Ecto neural progenitor cell (in vitro differentiated cells): ENCODE measurements at regions not wholly inside any gene's neighbourhood (a gene's known extent, or its start where the extent isn't known, plus 50 kb on each side); places are given as distances from the start of the nearest gene placed in this dataset.
"Not testable (repeated sequence)": the region's sequence is repeated elsewhere in the genome, so short reads cannot be mapped to it uniquely, and the experiment has no call there.

Experiments used
- DNase-seq: peaks from one replicate; pipeline ENCODE4 v3.0.0-alpha.2; 2018; ENCODE audit warnings: low spot score

DNA sequence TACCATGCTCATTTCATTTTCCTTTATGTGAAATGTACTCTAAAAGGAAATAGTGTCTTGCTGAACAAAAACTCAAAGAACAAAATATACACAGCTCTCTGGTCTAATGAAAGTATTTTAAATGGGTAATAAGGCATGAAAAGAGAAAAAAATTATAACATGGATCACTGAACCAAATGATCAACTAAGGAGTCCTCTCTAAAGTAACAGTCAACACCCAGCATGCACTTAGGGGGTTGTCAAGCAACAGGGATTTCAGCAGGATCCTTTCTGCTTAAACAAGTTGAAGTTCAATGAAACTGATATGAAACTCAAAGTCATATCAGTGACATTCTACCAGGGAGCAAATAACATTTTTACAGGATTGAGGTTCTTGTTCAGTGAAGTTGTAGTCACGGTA is 398.8 kb downstream of the SEC23A start:
- DNase-seq, result no peak

DNA sequence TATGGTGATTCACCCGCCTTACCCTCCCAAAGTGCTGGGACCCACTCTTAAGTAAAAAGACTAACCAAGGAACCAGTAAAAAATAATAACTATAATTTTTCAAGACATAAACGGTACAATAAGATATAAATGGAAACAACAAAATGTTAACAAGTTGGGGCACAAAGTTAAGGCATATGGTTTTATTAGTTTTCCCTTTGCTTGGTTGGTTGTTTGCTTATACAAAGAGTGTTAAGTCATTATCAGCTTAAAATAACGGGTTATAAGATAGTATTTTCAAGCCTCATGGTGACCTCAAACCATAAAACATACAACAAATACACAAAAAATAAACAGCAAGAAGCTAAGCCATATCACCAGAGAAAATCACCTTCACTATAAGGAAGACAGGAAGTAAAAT is 406.1 kb downstream of the SEC23A start:
- no peak for DNase-seq

DNA sequence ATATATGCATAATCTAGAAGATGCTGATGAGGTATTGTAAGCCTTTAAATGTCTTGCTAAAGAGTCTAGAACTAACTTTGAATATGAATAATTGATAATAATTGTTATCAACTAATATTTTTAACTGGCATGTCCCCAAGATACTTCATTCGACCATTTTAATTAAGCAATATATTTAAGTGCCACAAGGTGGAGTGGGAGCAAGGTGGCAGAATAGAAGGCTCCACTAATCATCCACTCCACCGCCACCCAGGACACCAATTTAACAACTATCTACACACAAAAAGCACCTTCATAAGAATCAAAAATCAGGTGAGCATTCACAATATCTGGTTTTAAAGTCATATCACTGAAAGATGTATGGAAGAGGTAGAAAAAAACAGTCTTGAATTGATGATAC is 409.6 kb downstream of the SEC23A start:
- DNase-seq, result no peak

DNA sequence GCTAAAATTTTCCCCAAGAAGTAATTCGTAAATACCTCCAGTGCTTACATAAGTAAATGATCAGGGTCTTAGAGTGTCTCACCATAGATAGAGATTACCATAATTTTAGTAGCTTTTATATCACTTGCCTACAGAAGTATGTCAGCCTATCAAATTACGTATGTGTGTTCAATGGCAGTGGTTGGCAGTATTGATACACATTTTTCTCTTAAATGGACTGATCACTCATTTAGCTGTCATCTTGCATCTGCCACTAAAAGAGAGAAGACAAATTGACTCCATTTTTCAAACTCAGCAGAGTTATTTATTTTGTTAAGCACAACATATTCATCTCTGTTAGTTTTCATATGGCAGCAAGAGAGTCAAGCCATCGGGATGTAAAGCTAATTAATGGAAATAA is 413.1 kb upstream of the CLEC14A start:
- DNase-seq, result no peak

DNA sequence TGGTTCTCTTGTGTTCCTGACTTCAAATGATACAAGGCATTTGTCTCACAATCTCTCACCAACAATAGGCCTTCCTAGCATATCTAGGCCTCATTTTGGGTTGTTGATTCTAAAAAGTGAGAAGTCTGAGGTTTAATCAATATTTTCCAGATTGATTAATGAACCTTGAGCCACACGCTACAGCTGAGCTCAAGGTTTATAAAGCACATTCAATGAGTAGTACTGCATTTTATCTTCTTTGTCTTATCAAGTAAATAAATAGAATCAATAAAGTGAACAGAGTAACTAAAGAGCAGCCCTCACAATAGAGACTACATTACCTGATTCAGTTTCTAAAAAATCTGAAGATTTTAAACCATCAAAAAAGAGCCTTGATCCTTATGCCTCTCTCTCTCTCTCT is 407.5 kb upstream of the CLEC14A start:
- no peak for DNase-seq

DNA sequence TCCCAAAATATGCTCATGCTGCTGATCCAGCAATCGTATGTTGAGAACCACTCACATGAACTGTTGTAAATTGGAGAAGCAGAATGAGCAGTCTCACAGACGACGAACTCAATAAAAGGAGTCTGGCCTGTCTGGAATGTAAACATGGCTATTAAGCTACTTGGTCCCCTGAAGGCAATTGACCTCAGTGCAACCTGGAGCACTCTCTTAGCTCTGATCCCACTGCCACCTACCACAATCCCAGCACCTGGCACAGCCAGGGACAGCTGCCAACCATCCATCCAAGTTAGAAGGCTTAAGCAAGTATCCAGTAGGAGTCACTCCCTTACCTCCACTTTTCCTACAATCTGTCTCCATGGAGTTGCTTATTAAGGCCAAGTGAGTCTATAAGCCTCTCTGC is 406.9 kb upstream of the CLEC14A start:
- DNase-seq, result no peak

DNA sequence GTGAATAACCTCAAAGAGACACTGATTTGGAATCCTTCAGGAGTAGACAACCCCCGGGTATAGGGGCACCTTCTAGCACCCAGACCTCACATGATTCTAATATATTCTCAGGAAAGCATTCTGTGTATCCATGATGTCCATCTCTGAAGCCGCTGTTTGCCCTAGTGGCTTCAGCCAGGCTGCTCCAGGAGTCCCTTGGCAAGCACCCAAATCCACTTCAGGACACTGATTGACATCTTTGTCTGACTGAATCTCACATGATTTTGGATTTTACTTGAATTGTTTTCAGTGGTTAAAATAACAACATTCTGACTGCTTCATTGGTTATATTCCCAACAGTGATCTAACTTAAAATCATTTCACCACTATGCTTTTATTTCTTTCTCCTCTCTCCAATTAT is 390.5 kb upstream of the CLEC14A start:
- DNase-seq, result no peak

DNA sequence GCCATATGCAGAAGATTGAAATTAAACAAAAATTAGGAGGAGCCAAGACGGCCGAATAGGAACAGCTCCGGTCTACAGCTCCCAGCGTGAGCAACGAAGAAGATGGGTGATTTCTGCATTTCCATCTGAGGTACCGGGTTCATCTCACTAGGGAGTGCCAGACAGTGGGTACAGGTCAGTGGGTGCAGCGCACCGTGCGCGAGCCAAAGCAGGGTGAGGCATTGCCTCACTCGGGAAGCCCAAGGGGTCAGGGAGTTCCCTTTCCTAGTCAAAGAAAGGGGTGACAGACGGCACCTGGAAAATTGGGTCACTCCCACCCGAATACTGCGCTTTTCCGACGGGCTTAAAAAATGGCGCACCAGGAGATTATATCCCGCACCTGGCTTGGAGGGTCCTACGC is 379.0 kb upstream of the CLEC14A start:
- DNase-seq, result not testable (repeated sequence)

DNA sequence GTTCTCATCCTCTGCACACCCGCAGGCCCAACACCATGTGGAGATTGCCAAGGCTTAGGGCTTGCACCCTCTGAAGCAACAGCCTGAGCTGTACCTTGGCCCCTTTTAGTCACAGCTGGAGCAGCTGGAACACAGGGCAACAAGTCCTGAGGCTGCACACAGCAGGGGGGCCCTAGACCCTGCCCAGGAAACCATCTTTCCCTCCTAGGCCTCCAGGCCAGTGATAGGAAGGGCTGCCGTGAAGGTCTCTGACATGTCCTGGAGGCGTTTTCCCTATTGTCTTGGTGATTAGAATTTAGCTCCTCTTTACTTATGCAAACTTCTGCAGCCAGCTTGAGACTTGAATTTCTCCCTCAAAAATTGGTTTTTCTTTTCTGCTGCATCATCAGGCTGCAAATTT is 373.5 kb upstream of the CLEC14A start:
- no peak for DNase-seq

DNA sequence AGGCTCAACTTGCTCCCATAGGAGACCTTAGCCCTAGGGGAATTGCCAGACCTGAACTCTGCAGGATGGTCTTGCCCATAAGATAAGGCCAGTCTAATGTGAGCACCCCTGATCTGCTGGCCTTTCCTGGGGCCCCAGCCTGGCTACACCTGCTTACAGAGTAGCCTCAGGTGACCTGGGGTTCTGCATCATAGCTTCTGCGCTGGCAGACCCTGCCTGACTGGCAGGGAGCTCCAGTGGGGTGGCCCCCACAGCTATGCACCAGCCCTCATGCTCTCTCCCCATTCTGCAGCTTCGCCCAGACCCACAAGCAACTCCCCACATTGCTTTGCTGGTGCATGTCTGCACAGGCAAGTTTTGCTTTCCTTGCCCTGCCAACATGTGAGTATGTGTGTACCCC is 371.3 kb upstream of the CLEC14A start:
- DNase-seq, result no peak

DNA sequence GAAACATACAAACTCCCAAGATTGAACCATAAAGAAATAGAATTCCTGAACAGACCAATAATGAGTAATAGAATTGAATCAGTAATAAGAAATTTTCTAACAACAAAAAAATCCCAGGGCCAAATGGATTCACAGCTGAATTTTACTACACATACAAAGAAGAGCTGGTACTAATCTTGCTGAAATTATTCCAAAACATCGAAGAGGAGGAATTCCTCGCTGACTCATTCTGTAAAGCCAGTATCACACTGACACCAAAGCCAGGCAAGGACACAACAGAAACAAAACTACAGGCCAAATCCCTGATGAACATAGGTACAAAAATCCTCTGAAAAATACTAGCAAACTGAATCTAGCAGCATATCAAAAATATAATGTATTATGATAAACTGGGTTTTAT is 367.8 kb upstream of the CLEC14A start:
- DNase-seq, result no peak

DNA sequence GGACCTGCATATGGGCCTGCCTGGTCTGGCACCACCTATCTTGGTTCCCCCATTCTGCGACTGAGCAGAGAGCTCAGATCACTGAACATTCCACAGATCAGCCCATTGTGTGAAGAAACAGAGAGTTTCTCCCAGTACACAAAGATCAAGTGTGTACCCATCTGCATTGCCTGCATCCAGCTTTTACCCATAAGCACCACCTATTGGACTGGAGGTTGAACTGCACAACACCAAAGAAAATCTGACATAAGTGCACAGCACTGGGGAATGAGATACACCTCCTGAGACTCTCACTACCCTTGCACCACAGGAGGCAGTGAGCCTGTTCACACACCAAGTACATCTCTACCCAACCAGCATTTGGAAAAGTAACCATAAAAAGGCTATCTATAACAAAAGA is 362.6 kb upstream of the CLEC14A start:
- DNase-seq, result no peak

DNA sequence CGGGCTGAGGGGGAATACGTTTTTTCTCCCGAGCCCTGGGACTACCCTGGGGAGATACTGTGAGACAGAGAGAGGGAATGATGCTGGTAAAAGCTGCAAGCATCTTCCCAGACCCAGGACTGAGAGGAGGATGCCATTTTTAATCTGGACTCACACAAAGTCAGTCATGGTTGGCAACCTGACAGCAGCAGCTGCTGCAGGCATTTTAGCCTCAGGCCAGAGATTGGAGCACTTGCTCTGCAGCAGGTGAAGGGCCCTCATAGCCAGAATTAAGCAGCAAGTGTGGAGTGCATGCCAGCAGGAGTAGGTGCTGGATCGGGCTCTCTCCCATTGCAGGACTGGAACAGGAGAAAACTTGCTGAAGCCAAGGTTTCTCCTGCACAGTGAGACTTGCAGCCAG is 361.1 kb upstream of the CLEC14A start:
- DNase-seq, result no peak

DNA sequence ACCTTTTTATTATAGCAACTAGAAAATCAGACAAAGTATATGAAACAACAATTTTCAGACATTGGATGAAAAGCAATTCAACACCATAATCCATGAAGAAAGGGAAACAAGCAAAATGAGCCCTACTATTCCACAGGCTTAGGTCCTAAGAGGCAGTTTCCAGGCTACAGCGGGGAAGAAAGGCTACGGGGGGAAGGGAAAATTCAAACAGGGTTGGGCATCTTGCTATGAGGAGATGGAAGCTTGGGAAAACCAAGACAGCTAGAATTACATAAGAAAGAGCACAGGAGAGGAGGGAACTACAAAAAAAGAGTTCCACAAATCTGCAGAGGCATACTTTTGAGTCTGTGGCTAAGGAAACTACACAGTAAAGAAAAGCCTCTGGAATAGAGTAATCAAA is 356.0 kb upstream of the CLEC14A start:
- DNase-seq, result no peak

DNA sequence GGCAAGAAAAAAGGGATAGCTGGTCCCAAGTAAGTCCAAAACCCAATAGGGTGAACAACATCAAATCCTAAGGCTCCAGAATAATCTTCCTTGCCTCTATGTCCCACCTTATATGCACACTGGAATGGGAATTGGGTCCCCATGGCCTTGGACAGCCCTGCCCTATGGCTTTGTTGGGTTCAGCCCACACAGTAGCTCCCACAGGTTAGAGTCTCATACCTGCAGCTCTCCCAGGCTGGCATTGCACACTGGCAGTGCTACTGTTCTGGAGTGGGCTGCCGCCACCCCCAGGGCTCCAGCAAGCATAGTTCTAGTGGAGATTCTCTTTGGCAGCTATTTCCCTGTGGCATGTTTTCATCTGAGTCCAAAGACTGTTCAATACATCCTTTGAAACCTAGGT is 352.4 kb upstream of the CLEC14A start:
- DNase-seq, result no peak

DNA sequence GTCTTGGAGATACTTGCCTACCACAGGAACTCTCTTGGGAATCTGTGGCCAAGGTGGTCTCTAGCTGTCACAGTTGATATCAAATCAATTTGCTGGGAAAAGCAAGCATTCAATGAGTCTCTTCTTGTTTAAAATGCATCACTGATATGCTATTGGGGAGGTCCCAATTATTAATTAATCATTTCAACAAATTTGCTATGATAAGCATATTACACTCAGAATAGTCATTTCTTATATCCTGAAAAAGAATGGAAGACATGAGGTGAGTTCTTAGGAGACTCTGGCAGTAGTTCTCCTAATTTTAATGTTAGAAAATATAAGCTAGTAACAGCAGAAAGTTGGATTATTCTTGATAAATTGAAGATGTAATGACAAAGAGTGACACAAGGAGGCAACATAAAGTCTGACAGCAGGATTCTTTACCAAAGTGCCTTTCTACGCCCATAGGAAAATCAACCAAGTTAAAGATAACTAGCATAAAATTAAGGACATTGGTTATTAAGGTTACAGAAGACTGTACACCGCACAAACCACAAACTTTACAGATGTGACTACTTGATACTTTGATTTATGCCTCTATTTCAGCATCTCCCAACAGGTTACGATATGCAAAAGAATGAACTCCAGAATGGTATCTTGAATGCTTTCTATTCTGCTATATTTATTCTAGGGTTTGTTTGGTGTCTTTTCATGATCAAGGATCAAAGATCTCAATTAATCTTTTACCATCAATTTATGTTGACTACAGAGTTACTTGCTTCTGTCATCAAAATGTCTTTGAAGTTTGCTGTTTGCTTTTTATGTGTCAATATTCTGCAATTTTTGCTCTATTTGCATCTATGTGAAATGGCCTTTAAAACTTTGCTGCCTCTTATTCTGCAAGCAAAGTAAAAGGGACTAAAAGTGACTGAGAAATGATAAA is 349.6 kb upstream of the CLEC14A start:
- no peak for DNase-seq

DNA sequence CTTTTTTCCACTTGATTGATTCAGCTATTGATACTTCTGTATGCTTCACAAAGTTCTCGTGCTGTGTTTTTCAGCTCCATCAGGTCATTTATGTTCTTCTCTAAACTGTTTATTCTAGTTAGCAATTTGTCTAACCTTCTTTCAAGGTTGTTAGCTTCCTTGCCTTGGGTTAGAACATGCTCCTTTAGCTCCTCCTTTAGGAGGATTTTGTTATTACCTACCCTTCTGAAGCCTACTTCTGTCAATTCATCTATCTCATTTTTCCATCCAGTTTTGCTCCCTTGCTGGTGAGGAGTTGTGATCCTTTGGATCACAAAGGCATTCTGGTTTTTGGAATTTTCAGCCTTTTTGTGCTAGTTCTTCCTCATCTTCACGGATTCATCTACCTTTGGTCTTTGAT is 344.7 kb upstream of the CLEC14A start:
- not testable (repeated sequence) for DNase-seq

DNA sequence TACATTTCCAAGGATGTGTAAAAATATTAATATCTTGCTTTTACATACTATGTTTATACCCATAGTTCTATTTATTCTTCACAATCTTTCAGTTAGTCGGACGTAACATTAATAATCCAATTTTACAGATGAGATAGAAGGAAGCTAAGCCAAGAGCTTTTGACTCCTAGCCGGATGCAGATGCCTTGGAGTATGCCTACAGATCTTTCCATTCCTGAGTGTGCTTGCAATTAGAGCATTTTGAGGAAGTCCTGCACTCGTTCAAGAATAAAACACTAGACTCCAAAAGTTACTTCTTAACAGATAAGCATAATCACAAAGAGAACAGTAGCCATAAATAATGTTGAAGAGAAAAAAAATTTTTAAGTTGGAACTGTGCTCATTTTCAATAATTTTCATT is 337.6 kb upstream of the CLEC14A start:
- DNase-seq, result no peak

DNA sequence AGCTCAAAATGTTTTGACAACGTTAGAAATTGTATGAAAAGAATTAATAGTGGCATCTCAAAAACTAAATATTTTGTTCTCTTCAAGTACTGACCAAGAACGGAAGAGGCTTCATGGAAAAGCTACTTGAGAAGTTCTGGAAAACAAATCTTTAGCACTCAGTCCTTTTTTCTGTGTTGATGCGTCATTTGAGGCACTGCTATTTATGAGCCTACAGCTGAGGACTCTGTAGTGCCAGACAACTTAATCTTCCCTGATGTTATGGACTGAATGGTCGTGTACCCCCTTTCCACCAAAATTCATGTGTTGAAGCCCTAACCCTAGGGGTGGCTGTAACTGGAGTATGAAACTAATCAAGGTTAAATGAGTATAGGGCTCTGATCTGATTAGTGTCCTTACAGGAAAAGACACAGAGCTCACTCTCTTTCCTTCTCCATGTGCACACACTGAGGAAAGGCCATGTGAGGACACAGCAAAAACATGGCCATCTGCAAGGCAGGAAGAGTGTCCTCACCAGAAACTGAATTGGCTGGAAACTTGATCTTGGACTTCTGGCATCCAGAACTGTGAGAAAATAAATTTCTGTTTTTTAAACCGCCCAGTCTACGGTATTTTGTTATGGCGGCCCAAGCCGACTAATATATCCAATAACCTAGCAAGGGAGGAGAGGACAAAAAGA is 337.0 kb upstream of the CLEC14A start:
- no peak for DNase-seq

DNA sequence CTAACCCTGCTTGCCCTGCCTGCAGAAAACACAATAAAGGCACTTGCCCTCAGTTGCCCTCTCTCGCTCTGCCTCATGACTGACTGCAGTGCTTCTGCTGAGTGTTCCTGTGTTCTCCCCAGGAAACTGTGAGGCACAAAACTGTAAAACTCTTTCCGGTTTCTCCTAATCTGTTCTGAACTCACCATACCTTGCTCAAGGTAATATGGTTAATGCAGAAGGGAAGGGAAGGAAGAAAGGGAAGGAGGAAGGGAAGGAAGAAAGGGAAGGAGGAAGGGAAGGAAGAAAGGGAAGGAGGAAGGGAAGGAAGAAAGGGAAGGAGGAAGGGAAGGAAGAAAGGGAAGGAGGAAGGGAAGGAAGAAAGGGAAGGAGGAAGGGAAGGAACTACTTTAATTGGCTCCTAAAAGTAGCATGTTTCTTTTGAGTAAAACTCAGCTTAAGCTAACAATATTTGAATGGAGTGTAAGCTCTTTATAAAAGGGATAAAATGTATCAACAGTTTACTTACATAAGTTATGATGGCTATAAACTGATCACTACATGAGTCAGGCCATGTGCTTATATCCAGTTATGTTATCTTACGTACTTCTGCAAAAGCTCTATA is 334.0 kb upstream of the CLEC14A start:
- DNase-seq, result no peak

DNA sequence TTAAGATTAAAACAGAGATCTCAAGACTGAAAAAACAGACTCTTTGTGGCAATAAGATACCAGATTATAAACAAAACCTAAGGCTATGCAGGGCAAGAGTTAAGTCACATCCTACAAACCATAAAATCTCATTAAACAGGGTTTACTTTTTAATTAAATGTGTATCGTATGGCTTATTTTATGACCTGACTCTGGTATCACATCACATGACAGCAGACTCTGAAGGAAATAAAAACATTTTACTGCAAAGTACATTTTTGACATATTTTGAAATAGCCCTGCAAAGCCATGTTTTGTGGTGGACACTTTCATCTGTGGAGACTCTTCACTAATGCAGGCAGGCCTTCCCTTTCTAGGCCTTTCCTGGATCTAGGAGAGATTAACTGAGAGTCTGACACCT is 327.6 kb upstream of the CLEC14A start:
- no peak for DNase-seq

DNA sequence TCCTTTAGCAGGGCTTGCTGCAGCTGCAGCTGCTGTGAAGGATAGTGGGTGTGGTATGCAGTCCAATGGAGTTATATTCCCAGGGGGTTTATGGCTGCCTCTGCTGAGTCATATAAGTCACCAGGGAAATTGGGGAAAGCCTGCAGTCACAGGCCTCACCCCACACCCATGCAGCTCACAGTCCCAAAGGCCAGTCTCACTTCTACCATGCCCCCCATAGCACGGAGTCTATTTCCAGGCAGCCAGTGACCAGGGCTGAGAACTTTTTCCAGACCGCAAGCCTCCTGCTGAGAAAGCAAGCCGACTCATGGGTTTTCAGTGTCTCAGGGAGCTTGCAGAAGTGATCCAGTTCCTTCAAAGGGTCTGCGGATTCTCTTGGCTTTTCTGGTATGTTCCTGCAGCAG is 322.4 kb upstream of the CLEC14A start:
- DNase-seq, result no peak

DNA sequence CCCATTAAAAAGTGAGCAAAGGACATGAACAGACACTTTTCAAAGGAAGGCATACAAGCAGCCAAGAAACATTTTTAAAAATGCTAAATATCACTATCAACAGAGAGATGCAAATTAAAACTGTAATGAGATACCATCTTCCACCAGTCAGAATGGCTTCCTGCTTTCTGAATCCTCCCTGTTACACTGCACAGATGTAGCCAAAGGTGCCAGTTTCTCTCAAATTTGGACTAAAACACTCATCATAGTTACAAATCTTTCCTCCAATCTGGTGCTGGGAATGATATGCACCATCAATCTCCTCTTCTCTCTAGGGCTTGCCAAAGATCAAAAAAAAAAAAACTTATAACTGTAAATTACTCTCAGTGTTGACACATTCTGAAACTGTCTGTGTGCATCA is 311.8 kb upstream of the CLEC14A start:
- DNase-seq, result no peak
